Caki2 (cell line): ENCODE measurements at regions not wholly inside any gene's neighbourhood (a gene's known extent, or its start where the extent isn't known, plus 50 kb on each side); places are given as distances from the start of the nearest gene placed in this dataset.
A peak's percentile ranks its signal among the peaks of the same experiment; 100 is the strongest.

Experiments used
- DNase-seq: peaks from one replicate; pipeline ENCODE4 v3.0.0-alpha.2; 2015; ENCODE audit warnings: low read depth
- in situ Hi-C: cut with HindIII; loops from 2 replicates; pipeline ENCODE4 v1.10.0; 2016; ENCODE audit warnings: low sequenced_read_pairs, low pct_unique_long_range_greater_than_20kb, mixed read lengths

GRCh38 chr6:95660544-95660943, 83.2 kb downstream of the MANEA start:
- DNase-seq = no peak
- in situ Hi-C loops = no loop called here

- DNase-seq = no peak
- in situ Hi-C loops = no loop called here
Measured at GRCh38 chr6:95670011-95670463, 92.7 kb downstream of the MANEA start.

- in situ Hi-C loops = no loop called here
- DNase-seq = no peak
Measured at GRCh38 chr6:95676011-95676628, 98.8 kb downstream of the MANEA start.

DNA sequence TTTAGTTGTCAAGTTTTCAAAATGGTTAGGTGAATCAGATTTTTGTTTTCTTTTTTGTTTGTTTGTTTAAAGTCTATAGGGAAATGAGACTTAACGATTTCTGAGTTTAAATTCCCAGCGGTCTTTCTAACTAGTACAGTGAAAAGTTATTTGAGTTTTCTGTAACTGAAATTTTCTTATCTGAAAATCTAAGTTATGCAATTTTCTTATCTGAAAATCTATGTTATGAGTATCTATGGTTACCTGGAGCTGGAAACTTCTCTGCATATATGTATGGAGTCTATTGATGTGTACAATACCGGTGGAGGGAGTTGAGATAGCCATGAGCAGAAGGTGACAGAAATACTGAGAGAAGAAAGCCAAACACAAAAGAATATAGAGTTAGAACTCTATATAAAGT, 102.6 kb downstream of the MANEA start:
- in situ Hi-C loops = no loop called here
- DNase-seq = no peak

DNA sequence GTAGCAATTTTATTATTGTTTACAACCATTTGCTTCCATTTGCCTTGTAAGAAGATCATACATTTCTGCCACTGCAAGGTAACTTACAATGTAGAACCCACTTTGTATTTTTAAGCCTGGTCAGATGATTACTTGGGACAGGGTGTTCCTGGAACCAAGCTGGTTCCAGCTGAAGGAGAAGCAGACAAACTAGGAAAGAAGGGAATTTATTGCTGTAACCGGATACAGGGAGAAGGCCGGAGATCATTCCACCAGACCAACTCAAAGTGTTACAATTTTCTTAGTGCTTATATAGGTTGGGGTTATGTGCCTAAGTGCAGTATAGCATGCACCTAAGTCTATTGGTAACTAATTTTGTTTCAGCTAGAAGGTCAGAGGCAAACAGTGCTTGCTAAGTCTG, 104.4 kb downstream of the MANEA start:
- in situ Hi-C loops = no loop called here
- DNase-seq = no peak

DNA sequence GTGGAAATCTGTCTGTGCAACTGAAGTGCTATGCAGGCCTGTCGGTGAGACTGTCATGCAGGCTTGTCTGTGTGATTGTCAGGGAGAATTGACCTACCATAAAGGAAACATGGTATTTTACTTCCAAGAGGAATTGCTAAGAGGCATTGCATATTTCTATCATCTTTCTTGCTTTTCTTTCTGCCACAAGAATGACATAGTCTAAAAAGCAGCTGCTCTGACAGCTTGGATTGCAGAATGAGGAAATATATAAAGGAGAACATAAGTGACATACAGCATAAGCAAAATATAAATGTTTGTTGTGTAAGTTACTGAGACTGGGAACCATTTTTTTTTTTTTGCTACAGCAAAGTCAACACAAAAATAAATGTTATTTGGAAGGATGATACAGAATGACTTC, 105.1 kb downstream of the MANEA start:
- in situ Hi-C loops = no loop called here
- DNase-seq = no peak

GRCh38 chr6:95685822-95686221, 108.5 kb downstream of the MANEA start:
- no peak for DNase-seq
- in situ Hi-C loops = no loop called here

GRCh38 chr6:95686272-95686671, 108.9 kb downstream of the MANEA start:
- no peak for DNase-seq
- in situ Hi-C loops = no loop called here

DNA sequence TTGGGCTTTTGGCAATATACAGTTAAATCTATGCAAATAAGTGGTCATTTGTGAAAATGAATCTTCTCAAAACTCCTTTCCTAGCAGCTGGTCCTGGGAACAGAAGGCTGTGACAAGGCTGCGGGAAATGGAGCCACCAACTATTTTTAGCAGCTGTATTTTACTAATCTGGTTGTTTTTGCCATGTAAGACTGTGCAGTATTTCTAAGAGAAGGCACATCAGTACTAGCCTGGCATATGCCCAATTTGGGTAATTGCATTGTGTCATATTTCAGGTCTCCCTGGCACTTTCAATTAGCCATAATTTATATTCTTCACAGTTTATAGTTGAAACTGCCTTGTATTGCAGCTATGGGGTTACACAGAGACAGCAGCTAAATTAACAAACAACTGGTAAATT, 109.6 kb downstream of the MANEA start:
- DNase-seq = no peak

DNA sequence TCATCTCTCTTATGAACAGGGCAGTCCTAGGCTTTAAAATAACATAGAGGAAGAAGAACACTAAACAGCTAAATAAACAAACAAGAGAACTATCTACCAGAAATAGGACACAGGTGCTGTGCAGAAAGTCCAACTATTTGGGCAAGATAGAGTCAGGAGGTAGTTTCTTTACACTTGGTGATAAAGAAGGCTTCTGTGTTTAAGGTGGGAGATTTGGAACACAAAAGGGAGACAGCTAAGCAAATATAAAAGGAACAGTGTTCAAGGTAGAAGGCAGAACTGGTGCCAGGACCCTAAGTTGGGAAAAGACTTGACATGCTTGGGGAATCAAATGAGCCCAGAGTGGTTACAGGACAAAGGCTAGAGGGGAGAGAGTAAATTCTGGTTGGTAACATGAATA, 110.5 kb downstream of the MANEA start:
- DNase-seq = no peak
- in situ Hi-C loops = no loop called here

More for the DNA sequence above, 109.6 kb downstream of the MANEA start:
- in situ Hi-C loops = no loop called here

GRCh38 chr6:95690328-95690727, 113.0 kb downstream of the MANEA start:
- DNase-seq = no peak
- in situ Hi-C loops = no loop called here

DNA sequence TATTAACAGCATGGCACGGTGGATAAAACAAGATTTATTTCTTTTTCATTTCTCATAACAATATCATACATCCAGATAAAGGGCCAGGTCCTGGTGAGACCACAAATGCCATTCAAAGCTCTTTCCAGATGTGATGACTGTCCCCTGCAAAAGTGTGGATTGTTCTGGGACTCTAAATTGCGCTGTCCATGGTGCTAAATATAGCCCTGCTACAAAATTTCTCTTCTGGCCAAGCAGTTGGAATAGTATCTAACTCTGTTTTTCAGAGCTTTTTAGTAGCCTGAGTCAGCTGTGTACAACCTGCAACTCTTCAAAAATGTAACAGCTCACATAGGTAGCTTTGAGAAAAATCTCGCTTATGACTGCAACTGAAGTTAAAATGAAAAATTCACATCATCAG, 115.8 kb downstream of the MANEA start:
- DNase-seq = peak; percentile 2

GRCh38 chr6:95698271-95698670, 120.9 kb downstream of the MANEA start:
- in situ Hi-C loops = no loop called here
- DNase-seq = no peak

More for the DNA sequence above, 115.8 kb downstream of the MANEA start:
- in situ Hi-C loops = no loop called here

DNA sequence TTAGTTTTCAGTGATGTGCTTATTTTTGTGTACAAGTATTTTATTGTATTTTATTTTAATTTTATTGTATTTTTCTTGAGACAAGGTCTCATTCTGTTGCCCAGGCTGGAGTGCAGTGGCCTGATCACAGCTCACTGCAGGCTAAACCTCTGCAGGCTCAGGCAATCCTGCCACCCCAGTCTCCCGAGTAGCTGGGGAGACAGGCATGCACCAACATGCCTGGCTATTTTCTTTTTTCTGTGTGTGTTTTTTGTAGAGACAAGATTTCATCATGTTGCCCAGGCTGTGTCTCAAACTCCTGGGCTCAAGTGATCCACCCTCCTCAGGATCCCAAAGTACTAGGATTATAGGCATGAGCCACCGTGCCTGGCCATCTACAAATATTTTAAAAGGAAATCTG, 146.3 kb downstream of the MANEA start:
- in situ Hi-C loops = no loop called here

DNA sequence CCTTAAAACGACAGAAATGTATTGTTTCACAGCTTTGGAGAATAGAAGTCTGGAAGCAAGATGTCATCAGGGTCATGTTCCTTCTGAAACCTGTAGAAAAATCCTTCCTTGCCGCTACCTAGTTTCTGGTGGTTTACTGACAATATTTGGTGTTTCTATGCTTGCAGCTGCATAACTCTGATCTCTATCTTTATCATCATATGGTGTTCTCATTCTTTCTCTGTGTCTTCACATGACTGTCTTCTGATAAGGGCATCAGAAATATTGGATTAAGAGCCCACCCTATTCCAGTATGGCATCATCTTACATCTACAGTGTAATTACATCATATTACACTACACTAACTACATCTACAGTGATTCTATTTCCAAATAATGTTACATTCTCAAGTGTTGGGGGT, 148.0 kb downstream of the MANEA start:
- in situ Hi-C loops = no loop called here

More for the DNA sequence above, 146.3 kb downstream of the MANEA start:
- DNase-seq = no peak

GRCh38 chr6:95740157-95740556, 162.8 kb downstream of the MANEA start:
- no peak for DNase-seq
- in situ Hi-C loops = no loop called here

More for the DNA sequence above, 148.0 kb downstream of the MANEA start:
- no peak for DNase-seq

- in situ Hi-C loops = no loop called here
- DNase-seq = no peak
Measured at GRCh38 chr6:95741045-95741444, 163.7 kb downstream of the MANEA start.

DNA sequence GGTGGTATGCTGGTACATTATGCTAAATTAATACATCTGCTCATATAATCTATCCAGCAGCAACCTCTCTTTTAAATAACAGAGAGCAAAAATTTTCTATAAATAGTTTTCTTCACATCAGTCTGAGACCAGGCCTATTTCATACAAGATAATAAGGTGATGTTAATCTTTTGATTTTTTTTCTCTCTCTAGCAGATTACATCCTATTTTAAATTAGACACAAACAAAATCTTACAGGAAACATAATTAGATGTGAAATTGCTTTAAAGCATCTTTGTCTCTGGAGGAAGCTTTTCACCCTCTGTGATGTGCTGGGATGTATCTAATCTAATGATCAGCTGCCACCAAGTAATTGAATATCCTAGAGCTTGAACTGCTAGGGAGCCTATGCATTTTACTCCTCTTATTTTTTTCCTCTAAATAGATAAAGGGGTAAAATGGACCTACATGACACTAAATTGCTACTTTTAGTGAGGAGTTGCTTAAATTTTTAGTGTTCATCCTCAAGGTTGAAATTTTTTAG, 165.5 kb downstream of the MANEA start:
- in situ Hi-C loops = no loop called here
- no peak for DNase-seq

DNA sequence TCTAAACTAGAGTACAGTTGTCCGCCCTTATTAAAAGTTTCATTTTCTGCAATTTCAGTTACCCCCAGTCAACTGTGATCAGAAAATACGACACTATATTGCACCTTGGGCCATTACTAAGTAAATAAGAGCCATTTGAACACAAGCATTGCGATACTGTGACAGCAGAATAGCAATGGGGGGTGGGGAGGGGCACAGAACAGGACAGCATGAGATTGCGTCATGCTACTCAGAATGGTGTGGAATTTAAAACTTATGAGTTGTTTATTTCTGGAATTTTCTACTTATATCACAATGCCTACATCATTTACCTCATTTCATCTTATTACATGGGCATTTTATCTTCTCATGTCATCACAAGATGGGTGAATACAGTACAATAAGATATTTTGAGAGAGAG, 166.3 kb downstream of the MANEA start:
- no peak for DNase-seq
- in situ Hi-C loops = no loop called here
